Stimulated activated CD8-positive, alpha-beta memory T cell treated with anti-CD3 and anti-CD28 coated beads, Interleukin-15, amount 100 ng/mL, for 48 hours (primary cell): ENCODE measurements at regions not wholly inside any gene's neighbourhood (a gene's known extent, or its start where the extent isn't known, plus 50 kb on each side); places are given as distances from the start of the nearest gene placed in this dataset.

Source experiments
- DNase-seq, 2 donors: peaks; one replicate each; pipeline ENCODE4 v3.0.0-alpha.2; 2020; ENCODE audit warnings: low read depth in 2 of 2

GRCh38 chr5:2249026-2249425, 366.3 kb upstream of the IRX4 start:
- no peak for DNase-seq

GRCh38 chr5:2242539-2242938, 359.8 kb upstream of the IRX4 start:
- no peak for DNase-seq

GRCh38 chr5:2241842-2242241, 359.1 kb upstream of the IRX4 start:
- DNase-seq: no peak

GRCh38 chr5:2240118-2240904, 357.6 kb upstream of the IRX4 start:
- no peak for DNase-seq

GRCh38 chr5:2239201-2239910, 356.6 kb upstream of the IRX4 start:
- no peak for DNase-seq

- no peak for DNase-seq
Measured at GRCh38 chr5:2238732-2239131, 356.0 kb upstream of the IRX4 start.

GRCh38 chr5:2227433-2227832, 344.7 kb upstream of the IRX4 start:
- no peak for DNase-seq

- DNase-seq: no peak
Measured at GRCh38 chr5:2224689-2225088, 342.0 kb upstream of the IRX4 start.

- no peak for DNase-seq
Measured at GRCh38 chr5:2223303-2223702, 340.6 kb upstream of the IRX4 start.

GRCh38 chr5:2222246-2222992, 339.7 kb upstream of the IRX4 start:
- DNase-seq: no peak

GRCh38 chr5:2221450-2221849, 338.7 kb upstream of the IRX4 start:
- no peak for DNase-seq

GRCh38 chr5:2220741-2221140, 338.0 kb upstream of the IRX4 start:
- no peak for DNase-seq

GRCh38 chr5:2219149-2219776, 336.5 kb upstream of the IRX4 start:
- no peak for DNase-seq

GRCh38 chr5:2217219-2217618, 334.5 kb upstream of the IRX4 start:
- no peak for DNase-seq

GRCh38 chr5:2214910-2215590, 332.3 kb upstream of the IRX4 start:
- DNase-seq: no peak

- no peak for DNase-seq
Measured at GRCh38 chr5:2213121-2213730, 330.5 kb upstream of the IRX4 start.

GRCh38 chr5:2212481-2212880, 329.8 kb upstream of the IRX4 start:
- DNase-seq: no peak

- no peak for DNase-seq
Measured at GRCh38 chr5:2208239-2208544, 325.5 kb upstream of the IRX4 start.

GRCh38 chr5:2207416-2208238, 324.9 kb upstream of the IRX4 start:
- DNase-seq: no peak

GRCh38 chr5:2207109-2207399, 324.3 kb upstream of the IRX4 start:
- no peak for DNase-seq
